H9 (cell line): ENCODE measurements at regions not wholly inside any gene's neighbourhood (a gene's known extent, or its start where the extent isn't known, plus 50 kb on each side); places are given as distances from the start of the nearest gene placed in this dataset.

Experiments used
- DNase-seq: peaks from one replicate; pipeline ENCODE4 v3.0.0-alpha.2; 2017
- H2AFZ ChIP-seq: one replicate; pipeline ENCODE4 v1.6.1; 2013; ENCODE audit warnings: mild to moderate bottlenecking, low read length, control low read depth, moderate library complexity
- H2AK5ac ChIP-seq: 2 replicates; pipeline ENCODE4 v1.6.1; 2013; ENCODE audit warnings: low read length, control low read depth, mixed read lengths; ENCODE audit not compliant: insufficient read length
- H2BK120ac ChIP-seq: one replicate; pipeline ENCODE4 v1.6.1; 2013; ENCODE audit warnings: low read depth, mild to moderate bottlenecking, low read length, control low read depth, inconsistent platforms; ENCODE audit not compliant: poor library complexity, severe bottlenecking
- H2BK12ac ChIP-seq: 2 replicates; pipeline ENCODE4 v1.6.1; 2013; ENCODE audit warnings: low read length, control low read depth, mixed read lengths, low read depth; ENCODE audit not compliant: insufficient read length
- H2BK15ac ChIP-seq: 2 replicates; pipeline ENCODE4 v1.6.1; 2013; ENCODE audit warnings: low read depth, low read length, control low read depth
- H2BK20ac ChIP-seq: one replicate; pipeline ENCODE4 v1.6.1; 2013; ENCODE audit warnings: low read depth, mild to moderate bottlenecking, low read length, control low read depth, inconsistent platforms; ENCODE audit not compliant: poor library complexity, severe bottlenecking
- H2BK5ac ChIP-seq: 2 replicates; pipeline ENCODE4 v1.6.1; 2013; ENCODE audit warnings: low read length, control low read depth, mixed read lengths; ENCODE audit not compliant: insufficient read length
- H3K14ac ChIP-seq: 2 replicates; pipeline ENCODE4 v1.6.1; 2013; ENCODE audit warnings: low read length, control low read depth; ENCODE audit not compliant: insufficient read depth
- H3K18ac ChIP-seq: 2 replicates; pipeline ENCODE4 v1.6.1; 2013; ENCODE audit warnings: low read depth, mild to moderate bottlenecking, mixed read lengths, low read length, control low read depth; ENCODE audit not compliant: insufficient read length
- H3K23ac ChIP-seq: 2 replicates; pipeline ENCODE4 v1.6.1; 2013; ENCODE audit warnings: low read length, control low read depth, mixed read lengths, low read depth; ENCODE audit not compliant: insufficient read length
- H3K23me2 ChIP-seq: 2 replicates; pipeline ENCODE4 v1.6.1; 2013; ENCODE audit warnings: low read depth, mild to moderate bottlenecking, mixed read lengths, low read length, control low read depth; ENCODE audit not compliant: insufficient read length, poor library complexity, severe bottlenecking
- H3K27ac ChIP-seq: 2 replicates; pipeline ENCODE4 v1.5.1; 2013; ENCODE audit warnings: low read length, control low read depth, mixed read lengths, low read depth; ENCODE audit not compliant: insufficient read length
- H3K27me3 ChIP-seq: 2 replicates; pipeline ENCODE4 v1.6.1; 2013; ENCODE audit warnings: low read length, control low read depth, inconsistent platforms; ENCODE audit not compliant: insufficient read depth
- H3K4ac ChIP-seq: 2 replicates; pipeline ENCODE4 v1.6.1; 2013; ENCODE audit warnings: low read depth, mild to moderate bottlenecking, control low read depth, inconsistent platforms, low read length, moderate library complexity
- H3K4me1 ChIP-seq: 2 replicates; pipeline ENCODE4 v1.6.1; 2013; ENCODE audit warnings: low read length, control low read depth, inconsistent platforms; ENCODE audit not compliant: insufficient read depth
- H3K4me2 ChIP-seq: 2 replicates; pipeline ENCODE4 v1.6.1; 2013; ENCODE audit warnings: low read length, control low read depth, mixed read lengths; ENCODE audit not compliant: insufficient read length, insufficient read depth
- H3K56ac ChIP-seq: 2 replicates; pipeline ENCODE4 v1.6.1; 2013; ENCODE audit warnings: low read depth, mild to moderate bottlenecking, mixed read lengths, low read length, control low read depth; ENCODE audit not compliant: insufficient read length
- H3K79me1 ChIP-seq: 2 replicates; pipeline ENCODE4 v1.6.1; 2013; ENCODE audit warnings: low read depth, mild to moderate bottlenecking, moderate library complexity, low read length, control low read depth, inconsistent platforms; ENCODE audit not compliant: insufficient read depth, poor library complexity, severe bottlenecking
- H3K79me2 ChIP-seq: 2 replicates; pipeline ENCODE4 v1.6.1; 2013; ENCODE audit warnings: low read length, control low read depth, inconsistent platforms; ENCODE audit not compliant: insufficient read depth
- H3K9ac ChIP-seq: 2 replicates; pipeline ENCODE4 v1.6.1; 2013; ENCODE audit warnings: low read length, control low read depth, mixed read lengths; ENCODE audit not compliant: insufficient read length; ENCODE audit errors: extremely low read depth
- H3K9me3 ChIP-seq: one replicate; pipeline ENCODE4 v1.6.1; 2013; ENCODE audit warnings: low read depth, low read length, inconsistent platforms; ENCODE audit not compliant: control insufficient read depth
- H3T11ph ChIP-seq: one replicate; pipeline ENCODE4 v1.6.1; 2013; ENCODE audit warnings: mild to moderate bottlenecking, low read length, control low read depth, inconsistent platforms
- H4K20me1 ChIP-seq: one replicate; pipeline ENCODE4 v1.6.1; 2013; ENCODE audit not compliant: control insufficient read depth, insufficient read length, insufficient read depth
- H4K5ac ChIP-seq: 2 replicates; pipeline ENCODE4 v1.6.1; 2013; ENCODE audit warnings: low read depth, mild to moderate bottlenecking, mixed read lengths, low read length, control low read depth; ENCODE audit not compliant: insufficient read length
- H4K8ac ChIP-seq: replicated peaks from 2 replicates; pipeline ENCODE4 v1.6.1; 2013; ENCODE audit warnings: low read length, control low read depth, mixed read lengths, low read depth; ENCODE audit not compliant: insufficient read length
- H4K91ac ChIP-seq: 2 replicates; pipeline ENCODE4 v1.6.1; 2013; ENCODE audit warnings: low read depth, mild to moderate bottlenecking, moderate library complexity, mixed read lengths, low read length, control low read depth; ENCODE audit not compliant: insufficient read length
- H3K27ac Mint-ChIP-seq, 3 experiments: 2 replicates in 2 of 3; 3 replicates in 1 of 3; pipeline ENCODE4 v1.8.0; 2020 to 2021; ENCODE audit warnings: mixed read lengths in 3 of 3, mild to moderate bottlenecking in 1 of 3, moderate library complexity in 1 of 3
- H3K27me3 Mint-ChIP-seq: 2 replicates; pipeline ENCODE4 v1.8.0; 2021; ENCODE audit warnings: low read depth, mild to moderate bottlenecking, moderate library complexity, mixed read lengths
- H3K36me3 Mint-ChIP-seq, 3 experiments: 2 replicates in 2 of 3; 3 replicates in 1 of 3; pipeline ENCODE4 v1.8.0; 2020 to 2021; ENCODE audit warnings: low read depth in 3 of 3, mixed read lengths in 3 of 3; ENCODE audit not compliant: insufficient read depth in 1 of 3
- H3K4me1 Mint-ChIP-seq, 2 experiments: 2 replicates each; pipeline ENCODE4 v1.8.0; 2020; ENCODE audit warnings: mixed read lengths in 2 of 2
- H3K4me3 Mint-ChIP-seq, 2 experiments: 2 replicates in 1 of 2; 3 replicates in 1 of 2; pipeline ENCODE4 v1.8.0; 2020 to 2021; ENCODE audit warnings: mild to moderate bottlenecking in 2 of 2, mixed read lengths in 2 of 2, moderate library complexity in 1 of 2
- H3K9me3 Mint-ChIP-seq, 2 experiments: 2 replicates in 1 of 2; 3 replicates in 1 of 2; pipeline ENCODE4 v1.8.0; 2020; ENCODE audit warnings: mild to moderate bottlenecking in 2 of 2, mixed read lengths in 2 of 2, moderate library complexity in 1 of 2
- whole genome bisulfite sequencing: extraction: QIAGEN DNeasy Blood & Tissue Kit; methylation state at CpG from one replicate; pipeline ENCODE4 v1.1.7; 2013; ENCODE audit warnings: missing lambda C conversion rate, low lambda C conversion rate, mixed read lengths; ENCODE audit not compliant: insufficient read length; ENCODE audit errors: extremely low coverage; 5-methylcytosine and 5-hydroxymethylcytosine counted together
- TF ChIP-seq, protein P1 (sequence below): fragments of 200-600 bp; sonication (generic); conservative IDR thresholded peaks from 3 replicates; pipeline ENCODE4 v1.8.0; 2021; ENCODE audit warnings: antibody characterized with exemption, mild to moderate bottlenecking

DNA sequence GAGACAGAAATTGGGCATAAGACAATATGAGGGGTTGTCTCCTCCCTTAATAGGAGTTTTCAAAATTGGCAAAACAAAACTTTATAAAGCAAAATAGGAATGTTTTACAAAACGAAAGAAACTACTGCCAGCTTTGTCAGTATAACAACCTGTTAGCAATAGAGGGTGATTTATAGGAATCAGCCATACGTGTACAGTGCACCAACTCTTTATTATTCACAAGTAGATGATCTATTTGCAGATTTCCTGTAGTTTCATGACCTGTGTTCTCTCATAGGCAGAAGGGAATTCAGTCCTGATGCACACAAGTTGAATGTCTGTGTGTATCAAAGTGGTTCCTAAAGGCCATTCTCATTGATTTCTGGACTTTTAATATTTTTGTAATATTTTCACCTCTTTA is 116.3 kb downstream of the MFAP3L start:
- H2BK12ac ChIP-seq = no peak overlapping the region
- no peak overlapping the region for H4K91ac ChIP-seq
- Mint-ChIP-seq H3K4me3 (no peak overlapping the region), H3K4me1 (peaks cover 0 to 8% of the 10 kb centered on the region in 2 experiments; a peak in 2 of 4 replicates), H3K27me3 (no peaks in the 10 kb centered on the region), H3K36me3 (peaks cover 0 to 10% (median 3%) of the 10 kb centered on the region in 3 experiments; a peak in 3 of 7 replicates), H3K9me3 (peaks cover 5 to 8% of the 10 kb centered on the region in 2 experiments; a peak in 4 of 5 replicates), H3K27ac (no peak overlapping the region)
- H2BK5ac ChIP-seq = no peak overlapping the region
- H4K20me1 ChIP-seq = no peaks in the 10 kb centered on the region
- H2BK20ac ChIP-seq = no peak overlapping the region
- H3T11ph ChIP-seq = no peak overlapping the region
- no peaks in the 10 kb centered on the region for H3K27me3 ChIP-seq
- no peak overlapping the region for H3K23ac ChIP-seq
- no peaks in the 10 kb centered on the region for H3K9me3 ChIP-seq
- H3K14ac ChIP-seq = no peak overlapping the region
- H3K56ac ChIP-seq = no peak overlapping the region
- TF ChIP-seq, protein P1, sequence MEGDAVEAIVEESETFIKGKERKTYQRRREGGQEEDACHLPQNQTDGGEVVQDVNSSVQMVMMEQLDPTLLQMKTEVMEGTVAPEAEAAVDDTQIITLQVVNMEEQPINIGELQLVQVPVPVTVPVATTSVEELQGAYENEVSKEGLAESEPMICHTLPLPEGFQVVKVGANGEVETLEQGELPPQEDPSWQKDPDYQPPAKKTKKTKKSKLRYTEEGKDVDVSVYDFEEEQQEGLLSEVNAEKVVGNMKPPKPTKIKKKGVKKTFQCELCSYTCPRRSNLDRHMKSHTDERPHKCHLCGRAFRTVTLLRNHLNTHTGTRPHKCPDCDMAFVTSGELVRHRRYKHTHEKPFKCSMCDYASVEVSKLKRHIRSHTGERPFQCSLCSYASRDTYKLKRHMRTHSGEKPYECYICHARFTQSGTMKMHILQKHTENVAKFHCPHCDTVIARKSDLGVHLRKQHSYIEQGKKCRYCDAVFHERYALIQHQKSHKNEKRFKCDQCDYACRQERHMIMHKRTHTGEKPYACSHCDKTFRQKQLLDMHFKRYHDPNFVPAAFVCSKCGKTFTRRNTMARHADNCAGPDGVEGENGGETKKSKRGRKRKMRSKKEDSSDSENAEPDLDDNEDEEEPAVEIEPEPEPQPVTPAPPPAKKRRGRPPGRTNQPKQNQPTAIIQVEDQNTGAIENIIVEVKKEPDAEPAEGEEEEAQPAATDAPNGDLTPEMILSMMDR = no peak
- no peak overlapping the region for H3K18ac ChIP-seq
- no peak overlapping the region for H2BK15ac ChIP-seq
- no peak for DNase-seq
- H3K4me2 ChIP-seq = no peak overlapping the region
- H3K79me2 ChIP-seq = no peaks in the 10 kb centered on the region
- no peak overlapping the region for H2BK120ac ChIP-seq
- no peaks in the 10 kb centered on the region for H3K79me1 ChIP-seq
- no peak overlapping the region for H2AFZ ChIP-seq
- no peak overlapping the region for H4K8ac ChIP-seq
- no CpG with 5 or more reads among the region's 2 CpGs for WGBS
- H2AK5ac ChIP-seq = no peak overlapping the region
- H3K9ac ChIP-seq = no peak overlapping the region
- H4K5ac ChIP-seq = no peak overlapping the region
- H3K23me2 ChIP-seq = no peaks in the 10 kb centered on the region
- no peaks in the 10 kb centered on the region; the same call in 1 of the 2 replicates for H3K4me1 ChIP-seq
- no peak overlapping the region for H3K27ac ChIP-seq
- H3K4ac ChIP-seq = no peak overlapping the region
